OCI-LY1 (cell line): ENCODE measurements at regions not wholly inside any gene's neighbourhood (a gene's known extent, or its start where the extent isn't known, plus 50 kb on each side); places are given as distances from the start of the nearest gene placed in this dataset.

ENCODE experiments used
- CTCF ChIP-seq: fragments of 200-600 bp; sonication (generic), shearing (Covaris generic); IDR thresholded peaks from 2 replicates; pipeline ENCODE4 v1.5.1; 2017; ENCODE audit warnings: mild to moderate bottlenecking, antibody characterized with exemption, low read length, moderate library complexity, mixed read lengths
- EZH2 ChIP-seq: fragments of 200-600 bp; sonication (generic), shearing (Covaris generic); IDR thresholded peaks from 2 replicates; pipeline ENCODE4 v1.8.0; 2017; ENCODE audit warnings: borderline replicate concordance, mixed run types, mild to moderate bottlenecking, antibody characterized with exemption, low read length, moderate library complexity, mixed read lengths

- TF ChIP-seq CTCF (no peak), EZH2 (no peak)
These were observed 522.3 kb downstream of the COL11A1 start for GRCh38 chr1:102586022-102586421.
